Calu3 (cell line): ENCODE measurements at regions not wholly inside any gene's neighbourhood (a gene's known extent, or its start where the extent isn't known, plus 50 kb on each side); places are given as distances from the start of the nearest gene placed in this dataset.

Source experiments
- BruUV-seq: library from RNA; stranded (reverse); fragments of 400-500 nt; replicated peaks from 2 replicates; lab custom pipeline; 2021; lab: Mats Ljungman, UMichigan
- CTCF ChIA-PET: fragments of 300-600 bp; sonication (Branson Sonifier 250); formaldehyde crosslinking; loops from one replicate; lab custom pipeline; 2022; ENCODE audit warnings: antibody characterized with exemption; lab: Charles Lee
- DNase-seq: peaks from one replicate; pipeline ENCODE4 v3.0.0; 2022
- H3K27ac Mint-ChIP-seq: one replicate; pipeline ENCODE4 v1.8.0; 2022; ENCODE audit warnings: mixed read lengths; ENCODE audit not compliant: unreplicated experiment
- H3K27me3 Mint-ChIP-seq: one replicate; pipeline ENCODE4 v1.8.0; 2022; ENCODE audit warnings: mixed read lengths; ENCODE audit not compliant: unreplicated experiment
- H3K36me3 Mint-ChIP-seq: one replicate; pipeline ENCODE4 v1.8.0; 2022; ENCODE audit warnings: mild to moderate bottlenecking, moderate library complexity, mixed read lengths; ENCODE audit not compliant: insufficient read depth, unreplicated experiment
- H3K4me1 Mint-ChIP-seq: one replicate; pipeline ENCODE4 v1.8.0; 2022; ENCODE audit warnings: mild to moderate bottlenecking, low read depth, mixed read lengths; ENCODE audit not compliant: unreplicated experiment
- H3K4me3 Mint-ChIP-seq: one replicate; pipeline ENCODE4 v1.8.0; 2022; ENCODE audit warnings: mild to moderate bottlenecking, low read depth, moderate library complexity, mixed read lengths; ENCODE audit not compliant: unreplicated experiment
- H3K9me3 Mint-ChIP-seq: one replicate; pipeline ENCODE4 v1.8.0; 2022; ENCODE audit warnings: low read depth, mixed read lengths; ENCODE audit not compliant: unreplicated experiment
- CTCF ChIP-seq: fragments of 200-600 bp; IDR thresholded peaks from one replicate; pipeline ENCODE4 v1.8.0; 2022; ENCODE audit warnings: antibody characterized with exemption; ENCODE audit not compliant: unreplicated experiment
- intact Hi-C: fragments of 100-400 bp; cut with micrococcal nuclease; formaldehyde crosslinking; loops from one replicate; pipeline ENCODE4 v1.10.0; 2022; ENCODE audit not compliant: unreplicated experiment

GRCh38 chr18:56414357-56414756 lies 224.0 kb downstream of the TXNL1 start:
- Mint-ChIP-seq H3K27ac (no peak overlapping the region), H3K9me3 (peaks cover 4% of the 10 kb centered on the region), H3K36me3 (no peaks in the 10 kb centered on the region), H3K4me3 (no peak overlapping the region), H3K27me3 (peaks cover 46% of the 10 kb centered on the region), H3K4me1 (no peaks in the 10 kb centered on the region)
- TF ChIP-seq CTCF: no peak
- no TSS peak for BruUV-seq
- CTCF ChIA-PET: no interaction called here
- DNase-seq: no peak
- intact Hi-C loops: no loop called here

- H3K9me3 Mint-ChIP-seq: peaks cover 4% of the 10 kb centered on the region
- intact Hi-C loops: no loop called here
- H3K4me3 Mint-ChIP-seq: no peak overlapping the region
- no peak overlapping the region for H3K27ac Mint-ChIP-seq
- no TSS peak for BruUV-seq
- no peaks in the 10 kb centered on the region for H3K4me1 Mint-ChIP-seq
- no peaks in the 10 kb centered on the region for H3K36me3 Mint-ChIP-seq
- no peak for TF ChIP-seq CTCF
- CTCF ChIA-PET: no interaction called here
- DNase-seq: no peak
- peaks cover 46% of the 10 kb centered on the region for H3K27me3 Mint-ChIP-seq
Observed at GRCh38 chr18:56413862-56414261, 224.5 kb downstream of the TXNL1 start.

GRCh38 chr18:56412951-56413350 lies 225.4 kb downstream of the TXNL1 start:
- CTCF ChIA-PET: no interaction called here
- DNase-seq: no peak
- Mint-ChIP-seq H3K9me3 (peaks cover 4% of the 10 kb centered on the region), H3K27me3 (peaks cover 46% of the 10 kb centered on the region), H3K4me1 (no peaks in the 10 kb centered on the region), H3K36me3 (no peaks in the 10 kb centered on the region), H3K27ac (no peak overlapping the region), H3K4me3 (no peak overlapping the region)
- no TSS peak for BruUV-seq
- intact Hi-C loops: no loop called here
- no peak for TF ChIP-seq CTCF

- DNase-seq: no peak
- Mint-ChIP-seq H3K27ac (no peak overlapping the region), H3K27me3 (peaks cover 40% of the 10 kb centered on the region), H3K4me3 (no peak overlapping the region), H3K9me3 (no peaks in the 10 kb centered on the region), H3K4me1 (no peaks in the 10 kb centered on the region), H3K36me3 (no peaks in the 10 kb centered on the region)
- intact Hi-C loops: no loop called here
- no peak for TF ChIP-seq CTCF
- CTCF ChIA-PET: no interaction called here
- no TSS peak for BruUV-seq
Observed at GRCh38 chr18:56409736-56410135, 228.7 kb downstream of the TXNL1 start.
